B cell (primary cell): ENCODE measurements at regions not wholly inside any gene's neighbourhood (a gene's known extent, or its start where the extent isn't known, plus 50 kb on each side); places are given as distances from the start of the nearest gene placed in this dataset.

Experiments used
- CTCF ChIP-seq: fragments of 200-600 bp; IDR thresholded peaks from one replicate; pipeline ENCODE4 v1.8.0; 2022; ENCODE audit warnings: antibody characterized with exemption, mild to moderate bottlenecking
- EZH2 ChIP-seq: IDR thresholded peaks from 2 replicates; pipeline ENCODE4 v1.6.1; 2012; ENCODE audit warnings: borderline replicate concordance, low read depth, mild to moderate bottlenecking, moderate library complexity, low read length; ENCODE audit not compliant: insufficient read depth, poor library complexity, severe bottlenecking

DNA sequence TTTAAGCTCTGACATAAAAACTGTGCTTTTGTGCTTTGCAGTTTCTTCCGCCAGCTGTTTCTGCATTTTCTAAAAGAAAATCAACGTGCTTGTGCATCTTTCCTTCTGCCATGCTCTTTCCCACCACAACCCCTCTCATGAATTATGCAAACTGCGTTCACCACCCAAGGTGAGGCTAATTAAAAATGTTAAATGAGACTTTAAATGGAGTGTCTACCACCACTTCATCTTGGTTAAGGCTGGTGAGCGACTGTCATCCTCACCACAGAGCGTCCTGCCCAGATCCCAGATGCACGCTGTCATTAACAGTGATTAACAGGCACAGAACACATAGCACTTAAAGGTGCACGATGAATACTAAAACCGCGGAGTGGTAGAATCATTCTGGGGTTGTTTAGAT, 250.5 kb upstream of the RAB6C start:
- TF ChIP-seq CTCF (no peak), EZH2 (no peak)
